Upper lobe of left lung (tissue), 4 donors: ENCODE measurements at regions not wholly inside any gene's neighbourhood (a gene's known extent, or its start where the extent isn't known, plus 50 kb on each side); places are given as distances from the start of the nearest gene placed in this dataset.
"Not testable (repeated sequence)": the region's sequence is repeated elsewhere in the genome, so short reads cannot be mapped to it uniquely, and the experiment has no call there.

Experiments used
- EP300 ChIP-seq, 4 donors: sonication (generic); formaldehyde crosslinking; IDR thresholded peaks; one replicate each; pipeline ENCODE4 v1.5.1; 2017; ENCODE audit warnings: antibody characterized with exemption in 4 of 4, control low read depth in 2 of 4
- POLR2A ChIP-seq, 4 donors: fragments of 450-650 bp; IDR thresholded peaks; one replicate each; pipeline ENCODE4 v1.5.1; 2016 to 2017; ENCODE audit warnings: antibody characterized with exemption in 4 of 4, mild to moderate bottlenecking in 2 of 4
- TF ChIP-seq, protein P1 (sequence below), 6 experiments: fragments of 450-650 bp in 4 of 6; fragments of 200-600 bp in 2 of 6; sonication (generic) in 2 of 6; IDR thresholded peaks; one replicate each; pipeline ENCODE4 v1.5.1; 2016 to 2019; ENCODE audit warnings: antibody characterized with exemption in 6 of 6

DNA sequence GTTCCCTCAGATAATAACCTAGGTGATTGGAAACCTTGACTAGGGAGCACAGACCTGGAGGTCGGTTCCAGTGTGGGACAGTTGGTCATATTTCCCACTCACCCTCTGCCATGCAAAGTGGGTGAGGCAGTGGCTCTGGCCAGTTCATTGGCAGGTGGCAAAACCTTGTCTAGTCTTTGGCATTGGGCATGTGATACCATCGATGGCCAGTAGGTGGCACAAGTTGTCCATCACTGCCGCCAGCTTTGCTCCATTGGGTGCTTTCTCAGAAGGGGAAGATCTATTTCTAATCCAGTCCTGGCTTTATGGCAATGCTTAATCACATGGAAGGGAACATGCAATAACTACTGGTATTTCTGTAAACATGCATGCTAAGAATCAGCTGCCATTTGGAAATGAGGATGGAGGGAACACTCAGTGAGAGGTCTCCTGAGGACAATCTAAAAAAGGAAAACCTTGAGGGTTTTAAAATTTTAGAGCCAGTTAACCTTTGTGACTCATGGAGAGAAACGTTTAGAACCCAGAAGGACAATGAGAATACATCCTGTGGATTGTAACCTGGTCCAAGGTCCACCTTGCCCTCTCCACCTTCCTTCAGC is 207.5 kb upstream of the PLGLB1 start:
- TF ChIP-seq, protein P1, sequence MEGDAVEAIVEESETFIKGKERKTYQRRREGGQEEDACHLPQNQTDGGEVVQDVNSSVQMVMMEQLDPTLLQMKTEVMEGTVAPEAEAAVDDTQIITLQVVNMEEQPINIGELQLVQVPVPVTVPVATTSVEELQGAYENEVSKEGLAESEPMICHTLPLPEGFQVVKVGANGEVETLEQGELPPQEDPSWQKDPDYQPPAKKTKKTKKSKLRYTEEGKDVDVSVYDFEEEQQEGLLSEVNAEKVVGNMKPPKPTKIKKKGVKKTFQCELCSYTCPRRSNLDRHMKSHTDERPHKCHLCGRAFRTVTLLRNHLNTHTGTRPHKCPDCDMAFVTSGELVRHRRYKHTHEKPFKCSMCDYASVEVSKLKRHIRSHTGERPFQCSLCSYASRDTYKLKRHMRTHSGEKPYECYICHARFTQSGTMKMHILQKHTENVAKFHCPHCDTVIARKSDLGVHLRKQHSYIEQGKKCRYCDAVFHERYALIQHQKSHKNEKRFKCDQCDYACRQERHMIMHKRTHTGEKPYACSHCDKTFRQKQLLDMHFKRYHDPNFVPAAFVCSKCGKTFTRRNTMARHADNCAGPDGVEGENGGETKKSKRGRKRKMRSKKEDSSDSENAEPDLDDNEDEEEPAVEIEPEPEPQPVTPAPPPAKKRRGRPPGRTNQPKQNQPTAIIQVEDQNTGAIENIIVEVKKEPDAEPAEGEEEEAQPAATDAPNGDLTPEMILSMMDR (IDR thresholded peaks at IDR 0.05) = peak in 3 of 6 experiments; percentile 9 to 59 (median 28)
- TF ChIP-seq EP300, POLR2A (IDR thresholded peaks at IDR 0.05): not testable (repeated sequence)
